Left lung (tissue), 4 donors: ENCODE measurements at regions not wholly inside any gene's neighbourhood (a gene's known extent, or its start where the extent isn't known, plus 50 kb on each side); places are given as distances from the start of the nearest gene placed in this dataset.

Experiments used
- ATAC-seq: fragments of 200-7000 bp; cut with Tn5 transposase; one replicate; pipeline ENCODE4 v1.9.1; 2020; ENCODE audit warnings: moderate library complexity
- DNase-seq, 4 donors: peaks; one replicate each; pipeline ENCODE4 v3.0.0-alpha.2; 2013 to 2020
- H3K27ac ChIP-seq, 2 donors: fragments of 200-600 bp; sonication (generic) in 1 of 2; one replicate each; pipeline versions ENCODE4 v1.5.0 to v1.8.0; 2020 to 2021
- H3K27me3 ChIP-seq, 2 donors: fragments of 200-600 bp; sonication (generic) in 1 of 2; one replicate each; pipeline versions ENCODE4 v1.5.0 to v1.8.0; 2020 to 2021
- H3K36me3 ChIP-seq, 2 donors: fragments of 200-600 bp; sonication (generic) in 1 of 2; one replicate each; pipeline versions ENCODE4 v1.5.0 to v1.8.0; 2020 to 2021
- H3K4me1 ChIP-seq, 2 donors: fragments of 200-600 bp; one replicate each; pipeline ENCODE4 v1.8.0; 2021
- H3K4me3 ChIP-seq, 2 donors: fragments of 200-600 bp; sonication (generic) in 1 of 2; one replicate each; pipeline versions ENCODE4 v1.5.0 to v1.8.0; 2020 to 2021; ENCODE audit warnings: mild to moderate bottlenecking in 1 of 2
- H3K9me3 ChIP-seq, 2 donors: fragments of 200-600 bp; sonication (generic) in 1 of 2; one replicate each; pipeline versions ENCODE4 v1.5.0 to v1.8.0; 2020 to 2021
- CTCF ChIP-seq, 2 donors: fragments of 200-600 bp; sonication (generic) in 1 of 2; IDR thresholded peaks; one replicate each; pipeline versions ENCODE4 v1.5.0 to v1.8.0; 2021; ENCODE audit warnings: antibody characterized with exemption in 2 of 2
- intact Hi-C, 2 donors: fragments of 100-400 bp; cut with DNase I; formaldehyde crosslinking; loops; one replicate each; pipeline versions ENCODE4 v1.11.2 to v1.14.2; 2022
- donor health status: DM: no; HTN: yes; CAD: no.
- donor health status: DM: no; HTN: no; CAD: no.

- no peak for TF ChIP-seq CTCF (IDR thresholded peaks at IDR 0.05)
- H3K36me3 ChIP-seq, result no peaks in the 10 kb centered on the region
- intact Hi-C loops, result no loop called here
- no peak overlapping the region for H3K27ac ChIP-seq
- no peak overlapping the region for H3K4me3 ChIP-seq
- H3K4me1 ChIP-seq, result no peaks in the 10 kb centered on the region
- ATAC-seq (no peak), DNase-seq (no peak)
- peaks cover 0 to 7% of the 10 kb centered on the region in 2 donors for H3K9me3 ChIP-seq
- H3K27me3 ChIP-seq, result peaks cover 0 to 12% of the 10 kb centered on the region in 2 donors
Measured at GRCh38 chr22:34934261-34934660, 131.7 kb upstream of the ISX start.

GRCh38 chr22:34943830-34944229 is 122.1 kb upstream of the ISX start:
- Histone ChIP-seq H3K4me3 (no peak overlapping the region), H3K36me3 (no peaks in the 10 kb centered on the region), H3K27ac (no peak overlapping the region), H3K4me1 (no peaks in the 10 kb centered on the region), H3K9me3 (peaks cover 0 to 9% of the 10 kb centered on the region in 2 donors), H3K27me3 (no peaks in the 10 kb centered on the region)
- ATAC-seq (no peak), DNase-seq (no peak)
- intact Hi-C loops, result no loop called here
- no peak for TF ChIP-seq CTCF (IDR thresholded peaks at IDR 0.05)

GRCh38 chr22:34946339-34946985 is 119.5 kb upstream of the ISX start:
- no peak for TF ChIP-seq CTCF (IDR thresholded peaks at IDR 0.05)
- Histone ChIP-seq H3K36me3 (no peaks in the 10 kb centered on the region), H3K27ac (no peak overlapping the region), H3K27me3 (peaks cover 0 to 5% of the 10 kb centered on the region in 2 donors), H3K4me3 (no peak overlapping the region), H3K9me3 (no peaks in the 10 kb centered on the region), H3K4me1 (no peaks in the 10 kb centered on the region)
- intact Hi-C loops, result no loop called here
- DNase-seq (no peak), ATAC-seq (no peak)

- no peak for DNase-seq
- H3K36me3 ChIP-seq, result no peaks in the 10 kb centered on the region
- H3K27ac ChIP-seq, result no peak overlapping the region
- peaks cover 0 to 5% of the 10 kb centered on the region in 2 donors for H3K27me3 ChIP-seq
- intact Hi-C loops, result no loop called here
- no peaks in the 10 kb centered on the region for H3K9me3 ChIP-seq
- TF ChIP-seq CTCF (IDR thresholded peaks at IDR 0.05), result no peak
- no peak overlapping the region for H3K4me3 ChIP-seq
- ATAC-seq, result no peak
- no peaks in the 10 kb centered on the region for H3K4me1 ChIP-seq
Measured at GRCh38 chr22:34950489-34950888, 115.5 kb upstream of the ISX start.

GRCh38 chr22:34951212-34951611 is 114.7 kb upstream of the ISX start:
- intact Hi-C loops, result no loop called here
- Histone ChIP-seq H3K36me3 (no peaks in the 10 kb centered on the region), H3K9me3 (no peaks in the 10 kb centered on the region), H3K27me3 (peaks cover 0 to 5% of the 10 kb centered on the region in 2 donors), H3K4me1 (no peaks in the 10 kb centered on the region), H3K27ac (no peak overlapping the region), H3K4me3 (no peak overlapping the region)
- TF ChIP-seq CTCF (IDR thresholded peaks at IDR 0.05), result no peak
- ATAC-seq (no peak), DNase-seq (no peak)
